Endothelial cell of umbilical vein (primary cell): ENCODE measurements at regions not wholly inside any gene's neighbourhood (a gene's known extent, or its start where the extent isn't known, plus 50 kb on each side); places are given as distances from the start of the nearest gene placed in this dataset.

Experiments used
- BruUV-seq: library from RNA; stranded (reverse); fragments of 400-500 nt; replicated peaks from 2 replicates; lab custom pipeline; 2021; lab: Mats Ljungman, UMichigan
- CTCF ChIA-PET: fragments of 300-600, 350-600 bp; sonication (Branson Sonifier 250); formaldehyde crosslinking; loops from one replicate; lab custom pipeline; 2021; ENCODE audit warnings: antibody characterized with exemption, inconsistent platforms; lab: Charles Lee
- POLR2A ChIA-PET: fragments of 300-600, 350-600 bp; sonication (Branson Sonifier 250); formaldehyde crosslinking; loops from one replicate; lab custom pipeline; 2021; ENCODE audit warnings: antibody characterized with exemption, inconsistent platforms; lab: Charles Lee
- DNase-seq: peaks from one replicate; pipeline ENCODE4 v3.0.0-alpha.2; 2011; ENCODE audit warnings: low read depth, low spot score
- FAIRE-seq: peaks from 2 replicates; lab custom pipeline; 2011; peaks lifted over from hg19 to GRCh38; lab: Jason Lieb, UNC
- H2AFZ ChIP-seq: 2 replicates; pipeline ENCODE4 v1.6.0; 2012; ENCODE audit warnings: low read depth, low read length, control low read depth, inconsistent platforms
- H3K27ac ChIP-seq: 2 replicates; pipeline ENCODE4 v1.5.1; 2011; ENCODE audit warnings: low read depth, mild to moderate bottlenecking, control low read depth, low read length, moderate library complexity; ENCODE audit not compliant: insufficient read depth
- H3K27me3 ChIP-seq, 2 experiments: 2 replicates each; pipeline versions ENCODE4 v1.6.0 to v1.6.1; 2011; ENCODE audit warnings: low read length in 2 of 2, mixed read lengths in 1 of 2; ENCODE audit not compliant: control insufficient read depth in 2 of 2, insufficient read depth in 2 of 2
- H3K36me3 ChIP-seq, 2 experiments: 2 replicates in 1 of 2; 3 replicates in 1 of 2; pipeline ENCODE4 v1.5.1; 2011; ENCODE audit warnings: low read length in 2 of 2, mild to moderate bottlenecking in 1 of 2, moderate library complexity in 1 of 2; ENCODE audit not compliant: control insufficient read depth in 2 of 2, insufficient read depth in 2 of 2; ENCODE audit errors: extremely low read depth in 1 of 2
- H3K4me1 ChIP-seq: 3 replicates; pipeline ENCODE4 v1.5.1; 2011; ENCODE audit warnings: mild to moderate bottlenecking, low read length; ENCODE audit not compliant: control insufficient read depth, insufficient read depth; ENCODE audit errors: extremely low read depth
- H3K4me2 ChIP-seq: 2 replicates; pipeline ENCODE4 v1.6.1; 2011; ENCODE audit warnings: low read length, control low read depth, mixed read lengths; ENCODE audit not compliant: insufficient read depth
- H3K4me3 ChIP-seq, 3 experiments: fragments of 200-600 bp in 1 of 3; sonication (generic), shearing (Covaris generic) in 1 of 3; replicated peaks in 1 of 3; 2 replicates each; pipeline ENCODE4 v1.5.1; 2011 to 2016; ENCODE audit warnings: control low read depth in 3 of 3, low read length in 3 of 3, mild to moderate bottlenecking in 2 of 3, inconsistent platforms in 1 of 3, low read depth in 1 of 3, moderate library complexity in 1 of 3; ENCODE audit not compliant: insufficient read depth in 1 of 3
- H3K79me2 ChIP-seq: 2 replicates; pipeline ENCODE4 v1.6.0; 2012; ENCODE audit warnings: low read length, inconsistent platforms; ENCODE audit not compliant: control insufficient read depth, insufficient read depth
- H3K9ac ChIP-seq: replicated peaks from 2 replicates; pipeline ENCODE3; 2011; ENCODE audit warnings: low read length, control low read depth; ENCODE audit not compliant: insufficient read depth; ENCODE audit errors: extremely low read depth
- H3K9me1 ChIP-seq: replicated peaks from 3 replicates; pipeline ENCODE4 v1.6.0; 2011; ENCODE audit warnings: mild to moderate bottlenecking, low read length; ENCODE audit not compliant: control insufficient read depth, insufficient read depth; ENCODE audit errors: extremely low read depth
- H3K9me3 ChIP-seq: replicated peaks from 2 replicates; pipeline ENCODE4 v1.5.1; 2012; ENCODE audit warnings: low read length, inconsistent platforms; ENCODE audit not compliant: control insufficient read depth, insufficient read depth
- H4K20me1 ChIP-seq: replicated peaks from 2 replicates; pipeline ENCODE3; 2011; ENCODE audit warnings: mild to moderate bottlenecking, low read length; ENCODE audit not compliant: control insufficient read depth, insufficient read depth; ENCODE audit errors: extremely low read depth
- EZH2 ChIP-seq: IDR thresholded peaks from 2 replicates; pipeline ENCODE4 v1.6.1; 2012; ENCODE audit warnings: borderline replicate concordance, low read depth, mild to moderate bottlenecking, moderate library complexity, low read length, inconsistent platforms; ENCODE audit not compliant: severe bottlenecking
- FOS ChIP-seq: IDR thresholded peaks from 2 replicates; pipeline ENCODE4 v1.6.1; 2011; ENCODE audit warnings: mild to moderate bottlenecking, low read length, moderate library complexity, borderline replicate concordance; ENCODE audit not compliant: insufficient read depth
- GATA2 ChIP-seq: IDR thresholded peaks from 2 replicates; pipeline ENCODE4 v1.7.0; 2011; ENCODE audit warnings: low read depth, mild to moderate bottlenecking, moderate library complexity, mixed read lengths, low read length; ENCODE audit not compliant: insufficient read length, insufficient read depth
- JUN ChIP-seq: IDR thresholded peaks from 2 replicates; pipeline ENCODE4 v1.6.1; 2011; ENCODE audit warnings: borderline replicate concordance, low read depth; ENCODE audit not compliant: insufficient read length, insufficient read depth
- MYC ChIP-seq: IDR thresholded peaks from one replicate; pipeline ENCODE4 v1.6.1; 2011; ENCODE audit warnings: mild to moderate bottlenecking, low read depth, low read length
- POLR2A ChIP-seq: IDR thresholded peaks from 2 replicates; pipeline ENCODE4 v1.6.1; 2012; ENCODE audit warnings: low read depth, mild to moderate bottlenecking, control low read depth, low read length
- POLR2AphosphoS5 ChIP-seq: IDR thresholded peaks from 2 replicates; pipeline ENCODE4 v1.6.1; 2012; ENCODE audit warnings: low read depth, mild to moderate bottlenecking, control low read depth, low read length, moderate library complexity; ENCODE audit not compliant: insufficient read depth
- dilution Hi-C: fragments of 300-500 bp; cut with MboI; formaldehyde crosslinking; loops from one replicate; pipeline ENCODE4 v1.15.0; 2019; ENCODE audit warnings: low sequenced_read_pairs; ENCODE audit not compliant: extremely low pct_ligation_motif_present
- intact Hi-C: fragments of 100-400 bp; cut with micrococcal nuclease; formaldehyde crosslinking; loops from one replicate; pipeline ENCODE4 v1.10.0; 2022
- TF ChIP-seq, protein P1 (sequence below): IDR thresholded peaks from 2 replicates; pipeline ENCODE4 v1.6.1; 2011; ENCODE audit not compliant: insufficient read depth, insufficient read length
- TF ChIP-seq, protein P2 (sequence below), 2 donors: IDR thresholded peaks; 1 replicate in 1 of 2; 2 replicates in 1 of 2; pipeline ENCODE4 v1.5.1; 2011; ENCODE audit warnings: low read length in 2 of 2, mild to moderate bottlenecking in 2 of 2, moderate library complexity in 2 of 2, control low read depth in 1 of 2, inconsistent platforms in 1 of 2, low read depth in 1 of 2; ENCODE audit not compliant: insufficient read depth in 1 of 2; ENCODE audit errors: extremely low read depth in 1 of 2

GRCh38 chr5:175281257-175281656 is 162.7 kb downstream of the DRD1 start:
- Histone ChIP-seq H3K4me3 (no peak overlapping the region), H4K20me1 (no peaks in the 10 kb centered on the region), H3K27me3 (no peaks in the 10 kb centered on the region), H3K27ac (no peak overlapping the region), H3K79me2 (no peaks in the 10 kb centered on the region), H2AFZ (no peak overlapping the region), H3K9ac (no peak overlapping the region), H3K36me3 (no peaks in the 10 kb centered on the region), H3K9me3 (peaks cover 6% of the 10 kb centered on the region), H3K4me2 (no peak overlapping the region), H3K9me1 (no peaks in the 10 kb centered on the region), H3K4me1 (no peaks in the 10 kb centered on the region)
- FAIRE-seq (no peak), DNase-seq (no peak)
- dilution Hi-C loops: no loop called here
- no peak for TF ChIP-seq POLR2A
- TF ChIP-seq MYC: no peak
- ChIA-PET POLR2A (no interaction called here), CTCF (no interaction called here)
- no TSS peak for BruUV-seq
- intact Hi-C loops: no loop called here

GRCh38 chr5:175279506-175279905 is 164.5 kb downstream of the DRD1 start:
- DNase-seq (no peak), FAIRE-seq (no peak)
- Histone ChIP-seq H3K4me2 (no peak overlapping the region), H3K9ac (no peak overlapping the region), H3K4me1 (no peaks in the 10 kb centered on the region), H3K9me3 (peaks cover 6% of the 10 kb centered on the region), H2AFZ (no peak overlapping the region), H3K27ac (no peak overlapping the region), H3K4me3 (no peak overlapping the region), H3K79me2 (no peaks in the 10 kb centered on the region), H3K36me3 (no peaks in the 10 kb centered on the region), H3K9me1 (no peaks in the 10 kb centered on the region), H3K27me3 (no peaks in the 10 kb centered on the region), H4K20me1 (no peaks in the 10 kb centered on the region)
- CTCF ChIA-PET: no interaction called here
- TF ChIP-seq, protein P1, sequence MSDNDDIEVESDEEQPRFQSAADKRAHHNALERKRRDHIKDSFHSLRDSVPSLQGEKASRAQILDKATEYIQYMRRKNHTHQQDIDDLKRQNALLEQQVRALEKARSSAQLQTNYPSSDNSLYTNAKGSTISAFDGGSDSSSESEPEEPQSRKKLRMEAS: no peak
- TF ChIP-seq FOS (no peak), MYC (no peak), GATA2 (no peak), JUN (no peak), POLR2AphosphoS5 (no peak), POLR2A (no peak), EZH2 (no peak)
- TF ChIP-seq, protein P2, sequence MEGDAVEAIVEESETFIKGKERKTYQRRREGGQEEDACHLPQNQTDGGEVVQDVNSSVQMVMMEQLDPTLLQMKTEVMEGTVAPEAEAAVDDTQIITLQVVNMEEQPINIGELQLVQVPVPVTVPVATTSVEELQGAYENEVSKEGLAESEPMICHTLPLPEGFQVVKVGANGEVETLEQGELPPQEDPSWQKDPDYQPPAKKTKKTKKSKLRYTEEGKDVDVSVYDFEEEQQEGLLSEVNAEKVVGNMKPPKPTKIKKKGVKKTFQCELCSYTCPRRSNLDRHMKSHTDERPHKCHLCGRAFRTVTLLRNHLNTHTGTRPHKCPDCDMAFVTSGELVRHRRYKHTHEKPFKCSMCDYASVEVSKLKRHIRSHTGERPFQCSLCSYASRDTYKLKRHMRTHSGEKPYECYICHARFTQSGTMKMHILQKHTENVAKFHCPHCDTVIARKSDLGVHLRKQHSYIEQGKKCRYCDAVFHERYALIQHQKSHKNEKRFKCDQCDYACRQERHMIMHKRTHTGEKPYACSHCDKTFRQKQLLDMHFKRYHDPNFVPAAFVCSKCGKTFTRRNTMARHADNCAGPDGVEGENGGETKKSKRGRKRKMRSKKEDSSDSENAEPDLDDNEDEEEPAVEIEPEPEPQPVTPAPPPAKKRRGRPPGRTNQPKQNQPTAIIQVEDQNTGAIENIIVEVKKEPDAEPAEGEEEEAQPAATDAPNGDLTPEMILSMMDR (IDR thresholded peaks at IDR 0.05; ENCODE audit: extremely low read depth in 1 of 2, insufficient read depth in 1 of 2, low read depth in 1 of 2, low read length in 2 of 2): no peak
- intact Hi-C loops (no loop called here), dilution Hi-C loops (no loop called here)
- POLR2A ChIA-PET: no interaction called here
- no TSS peak for BruUV-seq
